Stimulated activated naive CD8-positive, alpha-beta T cell treated with anti-CD3 and anti-CD28 coated beads, Interleukin-15, Interleukin-2, amounts not matched to agents 100 ng/mL and 50 ng/mL, for 24 hours (primary cell): ENCODE measurements at regions not wholly inside any gene's neighbourhood (a gene's known extent, or its start where the extent isn't known, plus 50 kb on each side); places are given as distances from the start of the nearest gene placed in this dataset.

Experiments
- H3K27ac Mint-ChIP-seq: one replicate; pipeline ENCODE4 v1.8.0; 2021; ENCODE audit warnings: mild to moderate bottlenecking, mixed read lengths
- H3K27me3 Mint-ChIP-seq: one replicate; pipeline ENCODE4 v1.8.0; 2021; ENCODE audit warnings: mixed read lengths
- H3K36me3 Mint-ChIP-seq: one replicate; pipeline ENCODE4 v1.8.0; 2021; ENCODE audit warnings: low read depth, mixed read lengths
- H3K4me1 Mint-ChIP-seq: one replicate; pipeline ENCODE4 v1.8.0; 2021; ENCODE audit warnings: low read depth, mixed read lengths
- H3K4me3 Mint-ChIP-seq: one replicate; pipeline ENCODE4 v1.8.0; 2021; ENCODE audit warnings: mild to moderate bottlenecking, mixed read lengths
- H3K9me3 Mint-ChIP-seq: one replicate; pipeline ENCODE4 v1.8.0; 2021; ENCODE audit warnings: mixed read lengths

GRCh38 chr2:239570971-239571520 lies 170.2 kb upstream of the HDAC4 start:
- H3K36me3 Mint-ChIP-seq = no peaks in the 10 kb centered on the region
- H3K4me1 Mint-ChIP-seq = no peaks in the 10 kb centered on the region
- H3K4me3 Mint-ChIP-seq = no peak overlapping the region
- H3K27me3 Mint-ChIP-seq = peaks cover 5% of the 10 kb centered on the region
- H3K27ac Mint-ChIP-seq = no peak overlapping the region
- no peaks in the 10 kb centered on the region for H3K9me3 Mint-ChIP-seq

- H3K4me3 Mint-ChIP-seq = no peak overlapping the region
- no peaks in the 10 kb centered on the region for H3K36me3 Mint-ChIP-seq
- no peaks in the 10 kb centered on the region for H3K9me3 Mint-ChIP-seq
- H3K27ac Mint-ChIP-seq = no peak overlapping the region
- no peaks in the 10 kb centered on the region for H3K4me1 Mint-ChIP-seq
- peaks cover 5% of the 10 kb centered on the region for H3K27me3 Mint-ChIP-seq
Observed at GRCh38 chr2:239570216-239570925, 169.6 kb upstream of the HDAC4 start.

- no peak overlapping the region for H3K4me3 Mint-ChIP-seq
- H3K27ac Mint-ChIP-seq = no peak overlapping the region
- no peaks in the 10 kb centered on the region for H3K4me1 Mint-ChIP-seq
- peaks cover 5% of the 10 kb centered on the region for H3K27me3 Mint-ChIP-seq
- H3K36me3 Mint-ChIP-seq = no peaks in the 10 kb centered on the region
- no peaks in the 10 kb centered on the region for H3K9me3 Mint-ChIP-seq
Observed at GRCh38 chr2:239569401-239570090, 168.7 kb upstream of the HDAC4 start.

GRCh38 chr2:239568601-239569000 lies 167.8 kb upstream of the HDAC4 start:
- no peaks in the 10 kb centered on the region for H3K4me1 Mint-ChIP-seq
- no peaks in the 10 kb centered on the region for H3K9me3 Mint-ChIP-seq
- peaks cover 5% of the 10 kb centered on the region for H3K27me3 Mint-ChIP-seq
- H3K4me3 Mint-ChIP-seq = no peak overlapping the region
- H3K36me3 Mint-ChIP-seq = no peaks in the 10 kb centered on the region
- H3K27ac Mint-ChIP-seq = no peak overlapping the region

- Mint-ChIP-seq H3K4me3 (no peak overlapping the region), H3K4me1 (no peaks in the 10 kb centered on the region), H3K9me3 (no peaks in the 10 kb centered on the region), H3K27me3 (peaks cover 5% of the 10 kb centered on the region), H3K27ac (no peak overlapping the region), H3K36me3 (no peaks in the 10 kb centered on the region)
Observed at GRCh38 chr2:239567786-239568185, 167.0 kb upstream of the HDAC4 start.

GRCh38 chr2:239566995-239567568 lies 166.3 kb upstream of the HDAC4 start:
- no peaks in the 10 kb centered on the region for H3K27me3 Mint-ChIP-seq
- H3K4me3 Mint-ChIP-seq = no peak overlapping the region
- H3K36me3 Mint-ChIP-seq = no peaks in the 10 kb centered on the region
- H3K4me1 Mint-ChIP-seq = no peaks in the 10 kb centered on the region
- H3K27ac Mint-ChIP-seq = no peak overlapping the region
- no peaks in the 10 kb centered on the region for H3K9me3 Mint-ChIP-seq

GRCh38 chr2:239566162-239566994 lies 165.6 kb upstream of the HDAC4 start:
- Mint-ChIP-seq H3K9me3 (no peaks in the 10 kb centered on the region), H3K4me1 (no peaks in the 10 kb centered on the region), H3K4me3 (no peak overlapping the region), H3K27me3 (no peaks in the 10 kb centered on the region), H3K36me3 (no peaks in the 10 kb centered on the region), H3K27ac (no peak overlapping the region)

GRCh38 chr2:239564587-239564986 lies 163.8 kb upstream of the HDAC4 start:
- Mint-ChIP-seq H3K27me3 (no peaks in the 10 kb centered on the region), H3K27ac (no peak overlapping the region), H3K4me1 (no peaks in the 10 kb centered on the region), H3K4me3 (no peak overlapping the region), H3K36me3 (no peaks in the 10 kb centered on the region), H3K9me3 (no peaks in the 10 kb centered on the region)

- Mint-ChIP-seq H3K4me1 (no peaks in the 10 kb centered on the region), H3K27me3 (no peaks in the 10 kb centered on the region), H3K27ac (no peak overlapping the region), H3K9me3 (no peaks in the 10 kb centered on the region), H3K4me3 (no peak overlapping the region), H3K36me3 (no peaks in the 10 kb centered on the region)
Observed at GRCh38 chr2:239563561-239563960, 162.7 kb upstream of the HDAC4 start.

GRCh38 chr2:239561446-239562001 lies 160.7 kb upstream of the HDAC4 start:
- no peaks in the 10 kb centered on the region for H3K4me1 Mint-ChIP-seq
- no peaks in the 10 kb centered on the region for H3K36me3 Mint-ChIP-seq
- no peak overlapping the region for H3K27ac Mint-ChIP-seq
- H3K27me3 Mint-ChIP-seq = peaks cover 3% of the 10 kb centered on the region
- H3K9me3 Mint-ChIP-seq = no peaks in the 10 kb centered on the region
- no peak overlapping the region for H3K4me3 Mint-ChIP-seq

- H3K9me3 Mint-ChIP-seq = no peaks in the 10 kb centered on the region
Observed at GRCh38 chr2:239559417-239560261, 158.8 kb upstream of the HDAC4 start.

GRCh38 chr2:239558661-239559060 lies 157.8 kb upstream of the HDAC4 start:
- Mint-ChIP-seq H3K27ac (no peak overlapping the region), H3K4me1 (peaks cover 8% of the 10 kb centered on the region), H3K36me3 (no peaks in the 10 kb centered on the region), H3K4me3 (no peak overlapping the region), H3K9me3 (no peaks in the 10 kb centered on the region), H3K27me3 (peaks cover 15% of the 10 kb centered on the region)

More at GRCh38 chr2:239559417-239560261, 158.8 kb upstream of the HDAC4 start:
- peaks cover 9% of the 10 kb centered on the region for H3K27me3 Mint-ChIP-seq
- H3K4me3 Mint-ChIP-seq = no peak overlapping the region
- H3K27ac Mint-ChIP-seq = no peak overlapping the region
- peaks cover 6% of the 10 kb centered on the region for H3K4me1 Mint-ChIP-seq
- no peaks in the 10 kb centered on the region for H3K36me3 Mint-ChIP-seq

- Mint-ChIP-seq H3K27me3 (peaks cover 15% of the 10 kb centered on the region), H3K27ac (no peak overlapping the region), H3K36me3 (no peaks in the 10 kb centered on the region), H3K9me3 (no peaks in the 10 kb centered on the region), H3K4me3 (no peak overlapping the region), H3K4me1 (peaks cover 15% of the 10 kb centered on the region)
Observed at GRCh38 chr2:239557516-239557915, 156.7 kb upstream of the HDAC4 start.

GRCh38 chr2:239555571-239555905 lies 154.7 kb upstream of the HDAC4 start:
- H3K27me3 Mint-ChIP-seq = peaks cover 16% of the 10 kb centered on the region
- H3K4me1 Mint-ChIP-seq = peaks cover 15% of the 10 kb centered on the region

More at GRCh38 chr2:239555571-239555905, 154.7 kb upstream of the HDAC4 start:
- H3K36me3 Mint-ChIP-seq = no peaks in the 10 kb centered on the region
- H3K4me3 Mint-ChIP-seq = no peak overlapping the region
- no peak overlapping the region for H3K27ac Mint-ChIP-seq
- no peaks in the 10 kb centered on the region for H3K9me3 Mint-ChIP-seq
